GM18951 (cell line): ENCODE measurements at regions not wholly inside any gene's neighbourhood (a gene's known extent, or its start where the extent isn't known, plus 50 kb on each side); places are given as distances from the start of the nearest gene placed in this dataset.
"Not testable (repeated sequence)": the region's sequence is repeated elsewhere in the genome, so short reads cannot be mapped to it uniquely, and the experiment has no call there.

Experiments used
- in situ Hi-C: fragments of 300-500 bp; cut with MboI; formaldehyde crosslinking; loops from one replicate; pipeline ENCODE4 v1.12.0; 2022; ENCODE audit warnings: low sequenced_read_pairs, mixed read lengths, inconsistent platforms; ENCODE audit not compliant: unreplicated experiment

GRCh38 chr10:47646686-47647273, 116.6 kb downstream of the SYT15B start:
- in situ Hi-C loops = not testable (repeated sequence)

- in situ Hi-C loops = not testable (repeated sequence)
Observed at GRCh38 chr10:47626975-47627374, 103.5 kb upstream of the AGAP9 start.

GRCh38 chr10:47622719-47623118, 99.3 kb upstream of the AGAP9 start:
- in situ Hi-C loops = not testable (repeated sequence)

GRCh38 chr10:47619300-47620012, 96.0 kb upstream of the AGAP9 start:
- in situ Hi-C loops = not testable (repeated sequence)

- in situ Hi-C loops = not testable (repeated sequence)
Observed at GRCh38 chr10:47609311-47609710, 85.9 kb upstream of the AGAP9 start.

- in situ Hi-C loops = not testable (repeated sequence)
Observed at GRCh38 chr10:47605791-47606773, 82.6 kb upstream of the AGAP9 start.

- in situ Hi-C loops = not testable (repeated sequence)
Observed at GRCh38 chr10:47600604-47601003, 77.2 kb upstream of the AGAP9 start.

GRCh38 chr10:47600127-47600526, 76.7 kb upstream of the AGAP9 start:
- in situ Hi-C loops = not testable (repeated sequence)

- in situ Hi-C loops = not testable (repeated sequence)
Observed at GRCh38 chr10:47599657-47600056, 76.2 kb upstream of the AGAP9 start.

GRCh38 chr10:47593805-47594204, 70.4 kb upstream of the AGAP9 start:
- in situ Hi-C loops = not testable (repeated sequence)

GRCh38 chr10:47593129-47593528, 69.7 kb upstream of the AGAP9 start:
- in situ Hi-C loops = not testable (repeated sequence)

- in situ Hi-C loops = not testable (repeated sequence)
Observed at GRCh38 chr10:47590956-47591355, 67.5 kb upstream of the AGAP9 start.

GRCh38 chr10:47590534-47590933, 67.1 kb upstream of the AGAP9 start:
- in situ Hi-C loops = not testable (repeated sequence)

GRCh38 chr10:47582051-47582450, 58.6 kb upstream of the AGAP9 start:
- in situ Hi-C loops = not testable (repeated sequence)

- in situ Hi-C loops = not testable (repeated sequence)
Observed at GRCh38 chr10:47580063-47580462, 56.6 kb upstream of the AGAP9 start.

GRCh38 chr10:47578547-47578946, 55.1 kb upstream of the AGAP9 start:
- in situ Hi-C loops = not testable (repeated sequence)
